ENCODE measurements at regions not wholly inside any gene's neighbourhood (a gene's known extent, or its start where the extent isn't known, plus 50 kb on each side); places are given as distances from the start of the nearest gene placed in this dataset.

DNA sequence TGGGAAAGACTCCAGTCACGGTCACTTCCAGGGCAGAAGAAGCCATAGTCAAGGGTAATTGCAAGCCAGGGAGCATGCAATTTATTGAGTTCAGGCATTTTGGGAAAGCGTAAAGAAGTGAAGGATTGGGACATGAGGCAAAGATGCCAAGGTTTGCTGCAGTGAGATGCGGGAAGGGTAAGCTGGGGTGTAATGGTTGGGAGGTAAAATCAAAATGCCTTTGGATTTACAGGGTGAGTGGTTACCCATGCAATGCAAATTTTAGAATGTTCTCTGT lies 167.5 kb downstream of the BRMS1L start (continued):
- TF ChIP-seq, protein P1, sequence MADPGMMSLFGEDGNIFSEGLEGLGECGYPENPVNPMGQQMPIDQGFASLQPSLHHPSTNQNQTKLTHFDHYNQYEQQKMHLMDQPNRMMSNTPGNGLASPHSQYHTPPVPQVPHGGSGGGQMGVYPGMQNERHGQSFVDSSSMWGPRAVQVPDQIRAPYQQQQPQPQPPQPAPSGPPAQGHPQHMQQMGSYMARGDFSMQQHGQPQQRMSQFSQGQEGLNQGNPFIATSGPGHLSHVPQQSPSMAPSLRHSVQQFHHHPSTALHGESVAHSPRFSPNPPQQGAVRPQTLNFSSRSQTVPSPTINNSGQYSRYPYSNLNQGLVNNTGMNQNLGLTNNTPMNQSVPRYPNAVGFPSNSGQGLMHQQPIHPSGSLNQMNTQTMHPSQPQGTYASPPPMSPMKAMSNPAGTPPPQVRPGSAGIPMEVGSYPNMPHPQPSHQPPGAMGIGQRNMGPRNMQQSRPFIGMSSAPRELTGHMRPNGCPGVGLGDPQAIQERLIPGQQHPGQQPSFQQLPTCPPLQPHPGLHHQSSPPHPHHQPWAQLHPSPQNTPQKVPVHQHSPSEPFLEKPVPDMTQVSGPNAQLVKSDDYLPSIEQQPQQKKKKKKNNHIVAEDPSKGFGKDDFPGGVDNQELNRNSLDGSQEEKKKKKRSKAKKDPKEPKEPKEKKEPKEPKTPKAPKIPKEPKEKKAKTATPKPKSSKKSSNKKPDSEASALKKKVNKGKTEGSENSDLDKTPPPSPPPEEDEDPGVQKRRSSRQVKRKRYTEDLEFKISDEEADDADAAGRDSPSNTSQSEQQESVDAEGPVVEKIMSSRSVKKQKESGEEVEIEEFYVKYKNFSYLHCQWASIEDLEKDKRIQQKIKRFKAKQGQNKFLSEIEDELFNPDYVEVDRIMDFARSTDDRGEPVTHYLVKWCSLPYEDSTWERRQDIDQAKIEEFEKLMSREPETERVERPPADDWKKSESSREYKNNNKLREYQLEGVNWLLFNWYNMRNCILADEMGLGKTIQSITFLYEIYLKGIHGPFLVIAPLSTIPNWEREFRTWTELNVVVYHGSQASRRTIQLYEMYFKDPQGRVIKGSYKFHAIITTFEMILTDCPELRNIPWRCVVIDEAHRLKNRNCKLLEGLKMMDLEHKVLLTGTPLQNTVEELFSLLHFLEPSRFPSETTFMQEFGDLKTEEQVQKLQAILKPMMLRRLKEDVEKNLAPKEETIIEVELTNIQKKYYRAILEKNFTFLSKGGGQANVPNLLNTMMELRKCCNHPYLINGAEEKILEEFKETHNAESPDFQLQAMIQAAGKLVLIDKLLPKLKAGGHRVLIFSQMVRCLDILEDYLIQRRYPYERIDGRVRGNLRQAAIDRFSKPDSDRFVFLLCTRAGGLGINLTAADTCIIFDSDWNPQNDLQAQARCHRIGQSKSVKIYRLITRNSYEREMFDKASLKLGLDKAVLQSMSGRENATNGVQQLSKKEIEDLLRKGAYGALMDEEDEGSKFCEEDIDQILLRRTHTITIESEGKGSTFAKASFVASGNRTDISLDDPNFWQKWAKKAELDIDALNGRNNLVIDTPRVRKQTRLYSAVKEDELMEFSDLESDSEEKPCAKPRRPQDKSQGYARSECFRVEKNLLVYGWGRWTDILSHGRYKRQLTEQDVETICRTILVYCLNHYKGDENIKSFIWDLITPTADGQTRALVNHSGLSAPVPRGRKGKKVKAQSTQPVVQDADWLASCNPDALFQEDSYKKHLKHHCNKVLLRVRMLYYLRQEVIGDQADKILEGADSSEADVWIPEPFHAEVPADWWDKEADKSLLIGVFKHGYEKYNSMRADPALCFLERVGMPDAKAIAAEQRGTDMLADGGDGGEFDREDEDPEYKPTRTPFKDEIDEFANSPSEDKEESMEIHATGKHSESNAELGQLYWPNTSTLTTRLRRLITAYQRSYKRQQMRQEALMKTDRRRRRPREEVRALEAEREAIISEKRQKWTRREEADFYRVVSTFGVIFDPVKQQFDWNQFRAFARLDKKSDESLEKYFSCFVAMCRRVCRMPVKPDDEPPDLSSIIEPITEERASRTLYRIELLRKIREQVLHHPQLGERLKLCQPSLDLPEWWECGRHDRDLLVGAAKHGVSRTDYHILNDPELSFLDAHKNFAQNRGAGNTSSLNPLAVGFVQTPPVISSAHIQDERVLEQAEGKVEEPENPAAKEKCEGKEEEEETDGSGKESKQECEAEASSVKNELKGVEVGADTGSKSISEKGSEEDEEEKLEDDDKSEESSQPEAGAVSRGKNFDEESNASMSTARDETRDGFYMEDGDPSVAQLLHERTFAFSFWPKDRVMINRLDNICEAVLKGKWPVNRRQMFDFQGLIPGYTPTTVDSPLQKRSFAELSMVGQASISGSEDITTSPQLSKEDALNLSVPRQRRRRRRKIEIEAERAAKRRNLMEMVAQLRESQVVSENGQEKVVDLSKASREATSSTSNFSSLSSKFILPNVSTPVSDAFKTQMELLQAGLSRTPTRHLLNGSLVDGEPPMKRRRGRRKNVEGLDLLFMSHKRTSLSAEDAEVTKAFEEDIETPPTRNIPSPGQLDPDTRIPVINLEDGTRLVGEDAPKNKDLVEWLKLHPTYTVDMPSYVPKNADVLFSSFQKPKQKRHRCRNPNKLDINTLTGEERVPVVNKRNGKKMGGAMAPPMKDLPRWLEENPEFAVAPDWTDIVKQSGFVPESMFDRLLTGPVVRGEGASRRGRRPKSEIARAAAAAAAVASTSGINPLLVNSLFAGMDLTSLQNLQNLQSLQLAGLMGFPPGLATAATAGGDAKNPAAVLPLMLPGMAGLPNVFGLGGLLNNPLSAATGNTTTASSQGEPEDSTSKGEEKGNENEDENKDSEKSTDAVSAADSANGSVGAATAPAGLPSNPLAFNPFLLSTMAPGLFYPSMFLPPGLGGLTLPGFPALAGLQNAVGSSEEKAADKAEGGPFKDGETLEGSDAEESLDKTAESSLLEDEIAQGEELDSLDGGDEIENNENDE (IDR thresholded peaks at IDR 0.05; ENCODE audit: low read depth, low read length), result no peak
- TF ChIP-seq MYNN (IDR thresholded peaks at IDR 0.05) (no peak), MYNN (CRISPR knock-in tag; IDR thresholded peaks at IDR 0.05) (no peak), EZH2 (IDR thresholded peaks at IDR 0.05; ENCODE audit: borderline replicate concordance, low read depth, low read length) (no peak), PTBP1 (IDR thresholded peaks at IDR 0.05; ENCODE audit: low read depth, low read length) (no peak), POLR2H (tag; IDR thresholded peaks at IDR 0.05; ENCODE audit: low read depth) (no peak), MAZ (CRISPR knock-in tag; conservative IDR thresholded peaks at IDR 0.05 in 1 of 2, IDR thresholded peaks at IDR 0.05 in 1 of 2) (no peak), ZBED1 (IDR thresholded peaks at IDR 0.05) (no peak), BRD9 (IDR thresholded peaks at IDR 0.05; ENCODE audit: low read depth, partially characterized antibody) (no peak), EHMT2 (IDR thresholded peaks at IDR 0.05) (no peak)
- TF ChIP-seq, protein P2, sequence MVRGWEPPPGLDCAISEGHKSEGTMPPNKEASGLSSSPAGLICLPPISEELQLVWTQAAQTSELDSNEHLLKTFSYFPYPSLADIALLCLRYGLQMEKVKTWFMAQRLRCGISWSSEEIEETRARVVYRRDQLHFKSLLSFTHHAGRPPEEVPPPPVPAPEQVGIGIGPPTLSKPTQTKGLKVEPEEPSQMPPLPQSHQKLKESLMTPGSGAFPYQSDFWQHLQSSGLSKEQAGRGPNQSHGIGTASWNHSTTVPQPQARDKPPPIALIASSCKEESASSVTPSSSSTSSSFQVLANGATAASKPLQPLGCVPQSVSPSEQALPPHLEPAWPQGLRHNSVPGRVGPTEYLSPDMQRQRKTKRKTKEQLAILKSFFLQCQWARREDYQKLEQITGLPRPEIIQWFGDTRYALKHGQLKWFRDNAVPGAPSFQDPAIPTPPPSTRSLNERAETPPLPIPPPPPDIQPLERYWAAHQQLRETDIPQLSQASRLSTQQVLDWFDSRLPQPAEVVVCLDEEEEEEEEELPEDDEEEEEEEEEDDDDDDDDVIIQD (CRISPR knock-in tag; IDR thresholded peaks at IDR 0.05), result no peak
- TF ChIP-seq, protein P3, sequence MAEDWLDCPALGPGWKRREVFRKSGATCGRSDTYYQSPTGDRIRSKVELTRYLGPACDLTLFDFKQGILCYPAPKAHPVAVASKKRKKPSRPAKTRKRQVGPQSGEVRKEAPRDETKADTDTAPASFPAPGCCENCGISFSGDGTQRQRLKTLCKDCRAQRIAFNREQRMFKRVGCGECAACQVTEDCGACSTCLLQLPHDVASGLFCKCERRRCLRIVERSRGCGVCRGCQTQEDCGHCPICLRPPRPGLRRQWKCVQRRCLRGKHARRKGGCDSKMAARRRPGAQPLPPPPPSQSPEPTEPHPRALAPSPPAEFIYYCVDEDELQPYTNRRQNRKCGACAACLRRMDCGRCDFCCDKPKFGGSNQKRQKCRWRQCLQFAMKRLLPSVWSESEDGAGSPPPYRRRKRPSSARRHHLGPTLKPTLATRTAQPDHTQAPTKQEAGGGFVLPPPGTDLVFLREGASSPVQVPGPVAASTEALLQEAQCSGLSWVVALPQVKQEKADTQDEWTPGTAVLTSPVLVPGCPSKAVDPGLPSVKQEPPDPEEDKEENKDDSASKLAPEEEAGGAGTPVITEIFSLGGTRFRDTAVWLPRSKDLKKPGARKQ (CRISPR knock-in tag; IDR thresholded peaks at IDR 0.05), result no peak
- TF ChIP-seq, protein P4, sequence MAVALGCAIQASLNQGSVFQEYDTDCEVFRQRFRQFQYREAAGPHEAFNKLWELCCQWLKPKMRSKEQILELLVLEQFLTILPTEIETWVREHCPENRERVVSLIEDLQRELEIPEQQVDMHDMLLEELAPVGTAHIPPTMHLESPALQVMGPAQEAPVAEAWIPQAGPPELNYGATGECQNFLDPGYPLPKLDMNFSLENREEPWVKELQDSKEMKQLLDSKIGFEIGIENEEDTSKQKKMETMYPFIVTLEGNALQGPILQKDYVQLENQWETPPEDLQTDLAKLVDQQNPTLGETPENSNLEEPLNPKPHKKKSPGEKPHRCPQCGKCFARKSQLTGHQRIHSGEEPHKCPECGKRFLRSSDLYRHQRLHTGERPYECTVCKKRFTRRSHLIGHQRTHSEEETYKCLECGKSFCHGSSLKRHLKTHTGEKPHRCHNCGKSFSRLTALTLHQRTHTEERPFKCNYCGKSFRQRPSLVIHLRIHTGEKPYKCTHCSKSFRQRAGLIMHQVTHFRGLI (CRISPR knock-in tag; IDR thresholded peaks at IDR 0.05), result no peak

Measured in K562 (cell line).